Glomerular visceral epithelial cell (primary cell): ENCODE measurements at regions not wholly inside any gene's neighbourhood (a gene's known extent, or its start where the extent isn't known, plus 50 kb on each side); places are given as distances from the start of the nearest gene placed in this dataset.

Source experiments
- DNase-seq: peaks from one replicate; pipeline ENCODE4 v3.0.0-alpha.2; 2016; ENCODE audit errors: extremely low spot score

- peak; percentile 75 for DNase-seq
These were observed 75.6 kb downstream of the MRPL39 start for GRCh38 chr21:25531538-25532250.

GRCh38 chr21:25528515-25528914 is 78.8 kb downstream of the MRPL39 start:
- peak; percentile 35 for DNase-seq

- no peak for DNase-seq
These were observed 88.8 kb downstream of the MRPL39 start for GRCh38 chr21:25518491-25518911.

GRCh38 chr21:25515484-25516405 is 91.5 kb downstream of the MRPL39 start:
- no peak for DNase-seq

GRCh38 chr21:25513810-25514209 is 93.5 kb downstream of the MRPL39 start:
- no peak for DNase-seq

- DNase-seq = no peak
These were observed 94.9 kb downstream of the MRPL39 start for GRCh38 chr21:25512095-25513081.

- no peak for DNase-seq
These were observed 97.4 kb downstream of the MRPL39 start for GRCh38 chr21:25509862-25510261.

- no peak for DNase-seq
These were observed 98.9 kb downstream of the MRPL39 start for GRCh38 chr21:25508364-25508763.

GRCh38 chr21:25507522-25507921 is 99.8 kb downstream of the MRPL39 start:
- DNase-seq = no peak

- DNase-seq = no peak
These were observed 100.4 kb downstream of the MRPL39 start for GRCh38 chr21:25506887-25507286.

GRCh38 chr21:25506261-25506660 is 101.0 kb downstream of the MRPL39 start:
- no peak for DNase-seq

- no peak for DNase-seq
These were observed 103.3 kb downstream of the MRPL39 start for GRCh38 chr21:25503981-25504380.

GRCh38 chr21:25501996-25502665 is 105.2 kb downstream of the MRPL39 start:
- peak; percentile 71 for DNase-seq

GRCh38 chr21:25501462-25501861 is 105.8 kb downstream of the MRPL39 start:
- no peak for DNase-seq

GRCh38 chr21:25500598-25500997 is 106.7 kb downstream of the MRPL39 start:
- DNase-seq = no peak

- peak; percentile 72 for DNase-seq
These were observed 110.3 kb downstream of the MRPL39 start for GRCh38 chr21:25496825-25497482.

- no peak for DNase-seq
These were observed 112.5 kb downstream of the MRPL39 start for GRCh38 chr21:25494804-25495203.

- no peak for DNase-seq
These were observed 113.6 kb downstream of the MRPL39 start for GRCh38 chr21:25493722-25494121.

- no peak for DNase-seq
These were observed 116.0 kb downstream of the MRPL39 start for GRCh38 chr21:25491267-25491666.

GRCh38 chr21:25490742-25491141 is 116.5 kb downstream of the MRPL39 start:
- no peak for DNase-seq

GRCh38 chr21:25489673-25490072 is 117.6 kb downstream of the MRPL39 start:
- DNase-seq = no peak
